Aorta (tissue), 5 donors: ENCODE measurements at regions not wholly inside any gene's neighbourhood (a gene's known extent, or its start where the extent isn't known, plus 50 kb on each side); places are given as distances from the start of the nearest gene placed in this dataset.

Experiments
- ATAC-seq: fragments of 200-7000 bp; cut with Tn5 transposase; one replicate; pipeline ENCODE4 v1.9.1; 2022; ENCODE audit warnings: moderate library complexity; ENCODE audit not compliant: low FRiP score
- DNase-seq, 2 donors: peaks; one replicate each; pipeline ENCODE4 v3.0.0-alpha.2; 2020
- H3K27ac ChIP-seq, 2 donors: one replicate each; pipeline ENCODE4 v1.5.1; 2013; ENCODE audit warnings: low read length in 2 of 2, mild to moderate bottlenecking in 2 of 2, moderate library complexity in 2 of 2, control low read depth in 1 of 2, inconsistent platforms in 1 of 2, low read depth in 1 of 2
- H3K27me3 ChIP-seq, 2 donors: one replicate each; pipeline ENCODE4 v1.6.1; 2013; ENCODE audit warnings: control low read depth in 1 of 2, low read length in 1 of 2, mild to moderate bottlenecking in 1 of 2, moderate library complexity in 1 of 2; ENCODE audit not compliant: insufficient read depth in 2 of 2, control insufficient read depth in 1 of 2
- H3K36me3 ChIP-seq, 2 donors: one replicate each; pipeline ENCODE4 v1.6.1; 2013; ENCODE audit warnings: control low read depth in 1 of 2, low read length in 1 of 2, mild to moderate bottlenecking in 1 of 2; ENCODE audit not compliant: insufficient read depth in 2 of 2, control insufficient read depth in 1 of 2
- H3K4me1 ChIP-seq, 2 donors: one replicate each; pipeline ENCODE4 v1.6.1; 2013; ENCODE audit warnings: low read length in 2 of 2, control low read depth in 1 of 2, mild to moderate bottlenecking in 1 of 2, moderate library complexity in 1 of 2; ENCODE audit not compliant: insufficient read depth in 2 of 2, control insufficient read depth in 1 of 2
- H3K4me3 ChIP-seq, 2 donors: one replicate each; pipeline ENCODE4 v1.5.1; 2013; ENCODE audit warnings: low read length in 2 of 2, control low read depth in 1 of 2, mild to moderate bottlenecking in 1 of 2
- H3K9me3 ChIP-seq: one replicate; pipeline ENCODE4 v1.6.1; 2013; ENCODE audit warnings: mild to moderate bottlenecking, low read length; ENCODE audit not compliant: control insufficient read depth
- WGBS, 2 donors: extraction: QIAGEN DNeasy Blood & Tissue Kit; methylation state at CpG; one replicate each; pipeline ENCODE4 v1.1.7; 2013; 5-methylcytosine and 5-hydroxymethylcytosine counted together
- intact Hi-C, 2 donors: fragments of 100-400 bp; cut with DNase I; formaldehyde crosslinking; loops; one replicate each; pipeline versions ENCODE4 v1.14.2 to v1.15.0; 2022
- donor health status: healthy with polysubstance abuse.
- donor health status: Bipolar disorder and iron deficiency.
- donor health status: DM: no; HTN: no; CAD: no.
- donor health status: DM: no; HTN: no; CAD: no.
- donor health status: DM: yes; HTN: yes; CAD: no.

DNA sequence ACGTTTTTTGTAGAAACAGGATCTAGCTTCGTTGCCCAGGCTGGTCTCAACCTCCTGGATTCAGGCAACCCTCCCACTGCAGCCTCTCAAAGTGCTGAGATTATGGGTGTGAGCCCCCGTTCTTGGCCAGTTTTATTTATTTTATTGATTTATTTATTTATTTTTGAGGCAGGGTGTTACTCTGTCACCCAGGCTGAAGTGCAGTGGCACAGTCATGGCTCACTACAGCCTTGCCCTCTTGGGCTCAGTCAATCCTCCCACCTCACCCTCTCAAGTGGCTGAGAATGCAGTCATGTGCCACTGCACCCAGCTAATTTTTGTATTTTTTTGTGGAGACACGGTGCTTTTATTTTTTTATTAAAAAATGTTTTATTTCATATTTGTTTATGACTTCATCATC lies 79.9 kb upstream of the ATF7IP2 start:
- H3K4me3 ChIP-seq = no peak overlapping the region
- WGBS, 2 donors = 74 to 75% methylated on average over 4 of the region's 4 CpGs
- no peaks in the 10 kb centered on the region for H3K36me3 ChIP-seq
- intact Hi-C loops = no loop called here
- ATAC-seq = no peak
- no peaks in the 10 kb centered on the region for H3K9me3 ChIP-seq
- no peaks in the 10 kb centered on the region for H3K4me1 ChIP-seq
- H3K27me3 ChIP-seq = no peaks in the 10 kb centered on the region
- no peak overlapping the region for H3K27ac ChIP-seq
- no peak for DNase-seq

DNA sequence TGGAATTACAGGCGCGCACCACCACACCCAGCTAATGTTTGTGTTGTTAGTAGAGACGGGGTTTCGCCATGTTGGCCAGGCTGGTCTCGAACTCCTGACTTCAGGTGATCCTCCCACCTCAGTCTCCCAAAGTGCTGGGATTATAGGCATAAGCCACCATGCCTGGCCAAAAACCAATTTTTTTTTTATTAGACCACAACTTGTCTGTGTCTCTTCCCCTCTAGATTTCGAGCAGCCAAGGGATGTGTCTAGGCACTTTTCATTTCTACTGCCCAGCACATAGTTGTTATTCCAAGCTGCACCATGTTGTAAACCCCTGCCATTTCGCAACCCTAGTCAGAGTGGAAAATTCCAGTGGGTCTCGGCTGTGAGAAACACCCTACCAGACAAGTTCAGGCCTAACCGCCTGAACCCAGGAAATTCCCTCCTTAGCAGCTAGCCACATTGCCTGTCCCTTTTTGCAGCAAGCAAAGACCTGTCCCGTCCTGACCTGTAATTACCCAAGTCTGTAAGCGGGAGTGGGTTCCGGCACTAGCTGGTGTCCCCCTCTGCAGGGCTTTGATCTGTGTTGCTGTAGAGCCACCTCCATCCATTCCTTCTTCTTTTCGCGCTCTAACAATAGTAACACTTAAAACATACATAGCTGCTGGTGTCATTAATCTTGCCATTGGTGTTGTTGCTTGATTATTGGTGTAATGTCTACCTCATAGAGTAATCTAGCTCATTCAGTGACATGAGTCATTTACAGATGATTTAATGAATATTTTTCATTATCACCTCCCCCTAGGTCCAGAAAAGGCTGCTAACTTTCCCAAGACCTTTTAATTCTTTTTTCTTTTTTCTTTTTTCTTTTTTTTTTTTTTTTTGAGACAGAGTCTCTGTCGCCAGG lies 77.3 kb upstream of the ATF7IP2 start:
- 66 to 69% methylated on average over 15 of the region's 15 CpGs for WGBS, 2 donors
- Histone ChIP-seq H3K9me3 (no peaks in the 10 kb centered on the region), H3K36me3 (no peaks in the 10 kb centered on the region), H3K27me3 (no peaks in the 10 kb centered on the region), H3K4me1 (no peaks in the 10 kb centered on the region), H3K27ac (no peak overlapping the region), H3K4me3 (no peak overlapping the region)
- DNase-seq (no peak), ATAC-seq (no peak)
- intact Hi-C loops = no loop called here

DNA sequence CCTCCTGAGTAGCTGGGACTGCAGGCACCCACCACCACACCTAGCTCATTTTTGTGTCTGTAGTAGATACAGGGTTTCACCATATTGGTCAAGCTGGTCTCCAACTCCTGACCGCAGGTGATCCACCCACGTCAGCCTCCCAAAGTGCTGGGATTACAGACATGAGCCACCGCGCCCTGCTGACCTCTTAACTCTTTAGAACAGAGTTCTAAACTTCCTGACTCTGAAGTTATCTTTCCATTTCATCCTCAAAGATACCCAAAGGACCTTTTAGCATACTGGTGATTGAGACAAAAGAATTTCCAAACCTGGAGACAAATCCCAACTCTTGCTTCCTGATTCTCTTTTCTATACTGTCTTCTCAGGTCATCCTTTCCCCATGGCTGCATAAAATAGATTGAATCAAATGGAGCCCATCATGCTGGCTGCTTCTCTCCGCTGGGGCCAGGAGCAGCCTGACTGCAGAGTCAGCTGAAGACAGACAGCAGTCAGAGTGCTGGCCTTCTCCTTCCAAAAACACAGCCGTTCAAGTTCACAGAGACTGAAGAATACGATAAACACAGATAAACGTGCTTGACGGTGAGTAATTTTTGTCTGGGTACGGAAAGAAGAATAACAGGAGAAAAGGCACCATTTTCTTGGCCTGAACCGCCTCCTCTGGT lies 76.5 kb upstream of the ATF7IP2 start:
- Histone ChIP-seq H3K4me1 (no peaks in the 10 kb centered on the region), H3K36me3 (no peaks in the 10 kb centered on the region), H3K27ac (no peak overlapping the region), H3K27me3 (no peaks in the 10 kb centered on the region), H3K9me3 (no peaks in the 10 kb centered on the region), H3K4me3 (no peak overlapping the region)
- 54 to 63% methylated on average over 11 of the region's 11 CpGs for WGBS, 2 donors
- DNase-seq = no peak
- intact Hi-C loops = no loop called here
- no peak for ATAC-seq

DNA sequence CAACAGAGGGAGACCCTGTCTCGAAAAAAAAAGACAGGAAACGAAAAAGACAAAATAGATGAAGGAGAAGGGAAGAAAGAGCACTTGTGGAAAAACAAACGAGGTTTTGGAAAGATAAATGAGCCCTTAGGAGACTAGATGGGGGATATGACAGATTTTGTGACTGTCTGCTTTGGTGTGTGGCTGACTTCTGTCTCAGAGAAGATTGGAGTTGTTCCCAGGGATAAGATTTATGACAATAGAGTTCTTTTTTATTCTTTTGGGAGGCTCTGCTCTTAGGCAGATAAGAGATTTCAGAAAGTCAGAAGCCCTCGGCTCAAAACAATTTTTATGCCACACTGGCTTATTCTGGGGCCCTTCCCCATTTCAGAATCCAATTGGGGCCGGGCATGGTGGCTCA lies 73.9 kb upstream of the ATF7IP2 start:
- DNase-seq (no peak), ATAC-seq (no peak)
- WGBS, 2 donors = 30 to 43% methylated on average over 5 of the region's 5 CpGs
- H3K27ac ChIP-seq = no peak overlapping the region
- H3K4me3 ChIP-seq = no peak overlapping the region
- no peaks in the 10 kb centered on the region for H3K9me3 ChIP-seq
- intact Hi-C loops = no loop called here
- no peaks in the 10 kb centered on the region for H3K27me3 ChIP-seq
- H3K36me3 ChIP-seq = no peaks in the 10 kb centered on the region
- no peaks in the 10 kb centered on the region for H3K4me1 ChIP-seq

DNA sequence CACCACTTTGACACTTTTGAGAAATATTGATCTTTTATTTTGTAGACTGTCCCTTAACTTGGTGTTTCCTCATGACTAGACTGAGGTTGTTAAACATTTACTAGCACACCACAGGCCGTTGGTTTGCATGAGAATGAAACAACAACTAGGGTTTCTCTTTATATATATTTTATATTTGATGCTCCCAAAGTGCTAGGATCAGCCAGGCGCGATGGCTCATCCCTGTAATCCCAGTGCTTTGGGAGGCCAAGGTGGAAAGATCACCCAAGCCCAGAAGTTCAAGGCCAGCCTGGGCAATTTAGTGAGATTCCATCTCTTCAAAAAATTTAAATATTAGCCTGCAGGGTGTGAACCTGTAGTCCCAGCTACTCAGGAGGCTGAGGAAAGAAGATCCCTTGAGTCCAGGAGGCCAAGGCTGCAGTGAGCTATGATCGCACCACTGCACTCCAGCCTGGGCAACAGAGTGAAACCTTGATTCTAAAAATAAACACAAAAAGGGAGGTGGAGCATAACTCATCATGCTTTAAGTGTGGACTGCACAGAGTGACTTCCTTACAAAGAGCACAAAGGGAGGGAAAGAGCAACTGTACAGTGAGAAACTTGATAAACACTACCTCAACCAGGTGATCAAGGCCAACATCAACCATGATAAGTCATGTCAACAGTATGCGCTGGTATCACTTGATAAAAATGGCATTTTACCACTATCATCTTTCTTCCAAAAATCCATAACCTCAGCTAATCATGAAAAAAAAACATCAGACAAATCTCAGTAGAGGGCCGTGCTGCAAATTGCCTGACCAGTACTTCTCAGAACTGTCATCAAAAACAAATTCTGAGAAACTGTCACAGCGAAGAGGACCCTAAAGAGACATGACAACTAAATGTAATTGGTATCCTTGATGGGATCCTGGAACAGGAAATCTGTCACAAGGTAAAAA lies 72.8 kb upstream of the ATF7IP2 start:
- Histone ChIP-seq H3K4me3 (no peak overlapping the region), H3K9me3 (no peaks in the 10 kb centered on the region), H3K36me3 (no peaks in the 10 kb centered on the region), H3K4me1 (no peaks in the 10 kb centered on the region), H3K27ac (no peak overlapping the region), H3K27me3 (no peaks in the 10 kb centered on the region)
- intact Hi-C loops = no loop called here
- no peak for DNase-seq
- 74 to 75% methylated on average over 7 of the region's 7 CpGs for WGBS, 2 donors
- ATAC-seq = no peak

DNA sequence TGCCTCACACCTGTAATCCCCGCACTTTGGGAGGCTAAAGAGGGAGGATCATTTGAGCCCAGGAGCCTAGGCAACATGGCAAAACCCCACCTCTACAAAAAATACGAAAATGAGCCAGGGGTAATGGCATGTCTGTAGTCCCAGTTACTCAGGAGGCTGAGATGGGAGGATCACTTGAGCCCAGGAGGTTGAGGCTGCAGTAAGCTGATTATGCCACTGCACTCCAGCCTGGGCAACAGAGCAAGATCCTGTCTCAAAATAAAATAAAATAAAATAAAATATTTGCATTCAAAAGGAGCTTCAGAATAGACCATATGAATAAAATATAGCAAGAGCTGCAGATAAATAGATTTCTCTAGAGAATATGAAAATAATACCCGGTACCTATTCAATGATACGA lies 71.5 kb upstream of the ATF7IP2 start:
- 72 to 77% methylated on average over 4 of the region's 4 CpGs for WGBS, 2 donors
- ATAC-seq (no peak), DNase-seq (no peak)
- intact Hi-C loops = no loop called here
- Histone ChIP-seq H3K36me3 (no peaks in the 10 kb centered on the region), H3K27ac (no peak overlapping the region), H3K4me3 (no peak overlapping the region), H3K4me1 (no peaks in the 10 kb centered on the region), H3K9me3 (no peaks in the 10 kb centered on the region), H3K27me3 (no peaks in the 10 kb centered on the region)

DNA sequence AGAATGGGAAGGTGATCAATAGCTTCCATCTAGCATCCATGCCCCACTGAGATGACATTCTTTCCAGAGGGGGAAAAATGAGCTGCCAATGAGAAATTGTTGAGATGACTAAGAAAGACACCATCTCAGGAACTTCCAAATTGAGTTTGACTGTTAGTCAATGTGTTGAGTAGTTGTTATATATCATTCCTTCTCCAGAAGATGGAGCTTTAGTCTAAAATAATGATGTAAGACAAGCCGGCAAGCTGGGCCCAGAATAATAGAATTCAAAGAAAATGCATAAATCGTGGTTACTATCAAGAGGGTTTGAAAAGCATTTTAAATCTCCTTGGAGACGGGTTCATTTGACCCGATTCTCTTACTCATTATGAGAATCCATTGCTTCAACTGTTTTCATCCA lies 71.0 kb upstream of the ATF7IP2 start:
- DNase-seq (no peak), ATAC-seq (no peak)
- Histone ChIP-seq H3K4me1 (no peaks in the 10 kb centered on the region), H3K4me3 (no peak overlapping the region), H3K9me3 (no peaks in the 10 kb centered on the region), H3K27ac (no peak overlapping the region), H3K36me3 (no peaks in the 10 kb centered on the region), H3K27me3 (no peaks in the 10 kb centered on the region)
- intact Hi-C loops = loop anchor here (5.0 kb wide), 2 partner anchors 192 to 197 kb away; no protein-coding TSS in a partner anchor
- 8 to 20% methylated on average over 4 of the region's 4 CpGs for WGBS, 2 donors

DNA sequence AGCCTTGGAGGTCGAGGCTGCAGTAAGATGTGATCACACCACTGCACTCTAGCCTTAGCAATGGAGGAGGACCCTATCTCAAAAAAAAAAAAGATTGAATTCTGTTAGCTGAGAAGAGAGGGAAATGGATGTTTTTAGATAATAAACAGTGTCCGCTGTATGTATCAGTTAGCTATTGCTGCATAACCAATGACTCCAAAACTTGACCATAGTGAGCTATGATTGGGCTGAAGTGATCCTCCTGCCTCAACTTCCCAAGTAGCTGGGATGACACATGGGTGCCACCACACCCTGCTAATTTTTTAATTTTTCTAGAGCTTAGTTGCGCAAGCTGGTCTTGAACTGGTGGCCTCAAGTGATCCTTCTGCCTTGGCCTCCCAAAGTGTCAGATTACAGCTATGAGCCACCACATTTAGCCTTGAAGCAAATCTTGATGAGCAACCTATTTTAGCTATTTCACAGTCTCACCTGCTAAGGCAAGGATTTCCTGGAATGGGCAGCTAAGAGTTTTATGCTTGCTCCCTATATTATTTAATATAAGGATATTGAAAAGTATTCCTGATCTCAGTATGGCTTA lies 68.3 kb upstream of the ATF7IP2 start:
- no peak overlapping the region for H3K27ac ChIP-seq
- DNase-seq = no peak
- intact Hi-C loops = loop anchor here (5.0 kb wide), 2 partner anchors 190 to 195 kb away; no protein-coding TSS in a partner anchor
- no peak overlapping the region for H3K4me3 ChIP-seq
- H3K9me3 ChIP-seq = no peaks in the 10 kb centered on the region
- H3K36me3 ChIP-seq = no peaks in the 10 kb centered on the region
- no peak for ATAC-seq
- no peaks in the 10 kb centered on the region for H3K4me1 ChIP-seq
- 94 to 95% methylated on average over 3 of the region's 3 CpGs for WGBS, 2 donors
- H3K27me3 ChIP-seq = no peaks in the 10 kb centered on the region
